Body of pancreas (tissue), 4 donors: ENCODE measurements at regions not wholly inside any gene's neighbourhood (a gene's known extent, or its start where the extent isn't known, plus 50 kb on each side); places are given as distances from the start of the nearest gene placed in this dataset.

Source experiments
- CTCF ChIP-seq, 7 experiments: fragments of 450-650 bp in 4 of 7; fragments of 200-600 bp in 3 of 7; sonication (generic) in 3 of 7; IDR thresholded peaks; one replicate each; pipeline ENCODE4 v1.5.1; 2016 to 2019; ENCODE audit warnings: antibody characterized with exemption in 7 of 7
- POLR2A ChIP-seq, 3 donors: fragments of 450-650 bp; IDR thresholded peaks; one replicate each; pipeline ENCODE4 v1.6.1; 2016; ENCODE audit warnings: antibody characterized with exemption in 3 of 3, mild to moderate bottlenecking in 2 of 3

- no peak for TF ChIP-seq CTCF (IDR thresholded peaks at IDR 0.05)
- no peak for TF ChIP-seq POLR2A (IDR thresholded peaks at IDR 0.05)
These were observed 134.7 kb upstream of the RHOBTB1 start for GRCh38 chr10:61078542-61079275.
